OCI-LY7 (cell line): ENCODE measurements at regions not wholly inside any gene's neighbourhood (a gene's known extent, or its start where the extent isn't known, plus 50 kb on each side); places are given as distances from the start of the nearest gene placed in this dataset.

Experiments used
- CTCF ChIP-seq: fragments of 200-600 bp; sonication (generic); conservative IDR thresholded peaks from 2 replicates; pipeline ENCODE4 v1.5.1; 2014; ENCODE audit warnings: mild to moderate bottlenecking, antibody characterized with exemption, low read length, moderate library complexity, mixed read lengths
- EZH2phosphoT487 ChIP-seq: fragments of 200-600 bp; sonication (generic); IDR thresholded peaks from 2 replicates; pipeline ENCODE4 v1.6.1; 2018; ENCODE audit warnings: low read depth, borderline replicate concordance, mild to moderate bottlenecking, mixed run types, antibody characterized with exemption, low read length, moderate library complexity, mixed read lengths

GRCh38 chr3:117068301-117068700 lies 358.7 kb downstream of the TUSC7 start:
- TF ChIP-seq CTCF (no peak), EZH2phosphoT487 (no peak)
